Left lung (tissue), 4 donors: ENCODE measurements at regions not wholly inside any gene's neighbourhood (a gene's known extent, or its start where the extent isn't known, plus 50 kb on each side); places are given as distances from the start of the nearest gene placed in this dataset.
A peak's percentile ranks its signal among the peaks of the same experiment; 100 is the strongest.

ENCODE experiments used
- ATAC-seq: fragments of 200-7000 bp; cut with Tn5 transposase; one replicate; pipeline ENCODE4 v1.9.1; 2020; ENCODE audit warnings: moderate library complexity
- DNase-seq, 4 donors: peaks; one replicate each; pipeline ENCODE4 v3.0.0-alpha.2; 2013 to 2020
- H3K27ac ChIP-seq, 2 donors: fragments of 200-600 bp; sonication (generic) in 1 of 2; one replicate each; pipeline versions ENCODE4 v1.5.0 to v1.8.0; 2020 to 2021
- H3K27me3 ChIP-seq, 2 donors: fragments of 200-600 bp; sonication (generic) in 1 of 2; one replicate each; pipeline versions ENCODE4 v1.5.0 to v1.8.0; 2020 to 2021
- H3K36me3 ChIP-seq, 2 donors: fragments of 200-600 bp; sonication (generic) in 1 of 2; one replicate each; pipeline versions ENCODE4 v1.5.0 to v1.8.0; 2020 to 2021
- H3K4me1 ChIP-seq, 2 donors: fragments of 200-600 bp; one replicate each; pipeline ENCODE4 v1.8.0; 2021
- H3K4me3 ChIP-seq, 2 donors: fragments of 200-600 bp; sonication (generic) in 1 of 2; one replicate each; pipeline versions ENCODE4 v1.5.0 to v1.8.0; 2020 to 2021; ENCODE audit warnings: mild to moderate bottlenecking in 1 of 2
- H3K9me3 ChIP-seq, 2 donors: fragments of 200-600 bp; sonication (generic) in 1 of 2; one replicate each; pipeline versions ENCODE4 v1.5.0 to v1.8.0; 2020 to 2021
- CTCF ChIP-seq, 2 donors: fragments of 200-600 bp; sonication (generic) in 1 of 2; IDR thresholded peaks; one replicate each; pipeline versions ENCODE4 v1.5.0 to v1.8.0; 2021; ENCODE audit warnings: antibody characterized with exemption in 2 of 2
- intact Hi-C, 2 donors: fragments of 100-400 bp; cut with DNase I; formaldehyde crosslinking; loops; one replicate each; pipeline versions ENCODE4 v1.11.2 to v1.14.2; 2022
- donor health status: DM: no; HTN: yes; CAD: no.
- donor health status: DM: no; HTN: no; CAD: no.

GRCh38 chr5:166540156-166540555, 1751.3 kb upstream of the WWC1 start:
- Histone ChIP-seq H3K4me3 (no peak overlapping the region), H3K4me1 (no peaks in the 10 kb centered on the region), H3K27me3 (no peaks in the 10 kb centered on the region), H3K27ac (no peak overlapping the region), H3K9me3 (peaks cover 0 to 2% of the 10 kb centered on the region in 2 donors), H3K36me3 (no peaks in the 10 kb centered on the region)
- no peak for TF ChIP-seq CTCF (IDR thresholded peaks at IDR 0.05)
- ATAC-seq, result no peak
- DNase-seq, result no peak
- intact Hi-C loops, result no loop called here

GRCh38 chr5:166551384-166551783, 1740.1 kb upstream of the WWC1 start:
- peak in 1 of 4 donors; percentile 1 for DNase-seq
- Histone ChIP-seq H3K36me3 (no peaks in the 10 kb centered on the region), H3K4me1 (no peaks in the 10 kb centered on the region), H3K27ac (no peak overlapping the region), H3K9me3 (peaks cover 0 to 1% of the 10 kb centered on the region in 2 donors), H3K27me3 (no peaks in the 10 kb centered on the region), H3K4me3 (no peak overlapping the region)
- no peak for ATAC-seq
- no peak for TF ChIP-seq CTCF (IDR thresholded peaks at IDR 0.05)
- intact Hi-C loops, result no loop called here

GRCh38 chr5:166553778-166554177, 1737.7 kb upstream of the WWC1 start:
- peaks cover 0 to 3% of the 10 kb centered on the region in 2 donors for H3K9me3 ChIP-seq
- intact Hi-C loops, result no loop called here
- ATAC-seq, result no peak
- no peaks in the 10 kb centered on the region for H3K4me1 ChIP-seq
- no peak for TF ChIP-seq CTCF (IDR thresholded peaks at IDR 0.05)
- no peaks in the 10 kb centered on the region for H3K36me3 ChIP-seq
- H3K27me3 ChIP-seq, result no peaks in the 10 kb centered on the region
- no peak for DNase-seq
- no peak overlapping the region for H3K4me3 ChIP-seq
- no peak overlapping the region for H3K27ac ChIP-seq

GRCh38 chr5:166561759-166562158, 1729.7 kb upstream of the WWC1 start:
- no peak for ATAC-seq
- intact Hi-C loops, result no loop called here
- H3K36me3 ChIP-seq, result no peaks in the 10 kb centered on the region
- H3K4me3 ChIP-seq, result no peak overlapping the region
- no peak for TF ChIP-seq CTCF (IDR thresholded peaks at IDR 0.05)
- H3K9me3 ChIP-seq, result peaks cover 0 to 9% of the 10 kb centered on the region in 2 donors
- H3K27me3 ChIP-seq, result no peaks in the 10 kb centered on the region
- no peak for DNase-seq
- no peaks in the 10 kb centered on the region for H3K4me1 ChIP-seq
- no peak overlapping the region for H3K27ac ChIP-seq

GRCh38 chr5:166562246-166562645, 1729.2 kb upstream of the WWC1 start:
- intact Hi-C loops, result no loop called here

More at GRCh38 chr5:166562246-166562645, 1729.2 kb upstream of the WWC1 start:
- Histone ChIP-seq H3K4me3 (no peak overlapping the region), H3K27ac (no peak overlapping the region), H3K9me3 (peaks cover 0 to 9% of the 10 kb centered on the region in 2 donors), H3K4me1 (no peaks in the 10 kb centered on the region), H3K27me3 (no peaks in the 10 kb centered on the region), H3K36me3 (no peaks in the 10 kb centered on the region)
- TF ChIP-seq CTCF (IDR thresholded peaks at IDR 0.05), result no peak
- DNase-seq (peak in 1 of 4 donors; percentile 0), ATAC-seq (no peak)
